Fibroblast of mammary gland (primary cell): ENCODE measurements at regions not wholly inside any gene's neighbourhood (a gene's known extent, or its start where the extent isn't known, plus 50 kb on each side); places are given as distances from the start of the nearest gene placed in this dataset.

Source experiments
- DNase-seq: peaks from one replicate; pipeline ENCODE4 v3.0.0-alpha.2; 2010; ENCODE audit warnings: low read depth
- H3K4me3 ChIP-seq: 2 replicates; pipeline ENCODE4 v1.5.1; 2011; ENCODE audit warnings: low read depth, mild to moderate bottlenecking, low read length, moderate library complexity; ENCODE audit not compliant: control insufficient read depth
- TF ChIP-seq, protein P1 (sequence below): conservative IDR thresholded peaks from 2 replicates; pipeline ENCODE4 v1.5.1; 2011; ENCODE audit warnings: low read depth, low read length, inconsistent platforms; ENCODE audit not compliant: control insufficient read depth, insufficient read depth

DNA sequence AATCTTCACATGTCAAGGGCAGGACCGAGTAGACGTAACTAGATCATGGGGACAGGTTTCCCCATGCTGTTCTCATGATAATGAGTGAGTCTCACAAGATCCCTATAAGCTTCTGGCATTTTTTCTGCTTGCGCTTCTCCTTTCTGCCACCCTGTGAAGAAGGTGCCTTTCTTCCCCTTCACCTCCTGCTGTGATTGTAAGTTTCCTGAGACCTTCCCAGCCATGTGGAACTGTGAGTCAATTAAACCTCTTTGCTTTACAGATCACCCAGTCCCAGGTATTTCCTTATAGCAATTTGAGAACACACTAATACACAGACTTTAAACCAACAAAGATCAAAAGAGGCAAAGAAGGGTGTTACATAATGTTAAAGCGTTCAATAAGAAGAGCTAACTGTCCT is 156.6 kb upstream of the UBE2E2 start:
- H3K4me3 ChIP-seq, result no peak overlapping the region
- DNase-seq, result no peak
- TF ChIP-seq, protein P1, sequence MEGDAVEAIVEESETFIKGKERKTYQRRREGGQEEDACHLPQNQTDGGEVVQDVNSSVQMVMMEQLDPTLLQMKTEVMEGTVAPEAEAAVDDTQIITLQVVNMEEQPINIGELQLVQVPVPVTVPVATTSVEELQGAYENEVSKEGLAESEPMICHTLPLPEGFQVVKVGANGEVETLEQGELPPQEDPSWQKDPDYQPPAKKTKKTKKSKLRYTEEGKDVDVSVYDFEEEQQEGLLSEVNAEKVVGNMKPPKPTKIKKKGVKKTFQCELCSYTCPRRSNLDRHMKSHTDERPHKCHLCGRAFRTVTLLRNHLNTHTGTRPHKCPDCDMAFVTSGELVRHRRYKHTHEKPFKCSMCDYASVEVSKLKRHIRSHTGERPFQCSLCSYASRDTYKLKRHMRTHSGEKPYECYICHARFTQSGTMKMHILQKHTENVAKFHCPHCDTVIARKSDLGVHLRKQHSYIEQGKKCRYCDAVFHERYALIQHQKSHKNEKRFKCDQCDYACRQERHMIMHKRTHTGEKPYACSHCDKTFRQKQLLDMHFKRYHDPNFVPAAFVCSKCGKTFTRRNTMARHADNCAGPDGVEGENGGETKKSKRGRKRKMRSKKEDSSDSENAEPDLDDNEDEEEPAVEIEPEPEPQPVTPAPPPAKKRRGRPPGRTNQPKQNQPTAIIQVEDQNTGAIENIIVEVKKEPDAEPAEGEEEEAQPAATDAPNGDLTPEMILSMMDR, result no peak

DNA sequence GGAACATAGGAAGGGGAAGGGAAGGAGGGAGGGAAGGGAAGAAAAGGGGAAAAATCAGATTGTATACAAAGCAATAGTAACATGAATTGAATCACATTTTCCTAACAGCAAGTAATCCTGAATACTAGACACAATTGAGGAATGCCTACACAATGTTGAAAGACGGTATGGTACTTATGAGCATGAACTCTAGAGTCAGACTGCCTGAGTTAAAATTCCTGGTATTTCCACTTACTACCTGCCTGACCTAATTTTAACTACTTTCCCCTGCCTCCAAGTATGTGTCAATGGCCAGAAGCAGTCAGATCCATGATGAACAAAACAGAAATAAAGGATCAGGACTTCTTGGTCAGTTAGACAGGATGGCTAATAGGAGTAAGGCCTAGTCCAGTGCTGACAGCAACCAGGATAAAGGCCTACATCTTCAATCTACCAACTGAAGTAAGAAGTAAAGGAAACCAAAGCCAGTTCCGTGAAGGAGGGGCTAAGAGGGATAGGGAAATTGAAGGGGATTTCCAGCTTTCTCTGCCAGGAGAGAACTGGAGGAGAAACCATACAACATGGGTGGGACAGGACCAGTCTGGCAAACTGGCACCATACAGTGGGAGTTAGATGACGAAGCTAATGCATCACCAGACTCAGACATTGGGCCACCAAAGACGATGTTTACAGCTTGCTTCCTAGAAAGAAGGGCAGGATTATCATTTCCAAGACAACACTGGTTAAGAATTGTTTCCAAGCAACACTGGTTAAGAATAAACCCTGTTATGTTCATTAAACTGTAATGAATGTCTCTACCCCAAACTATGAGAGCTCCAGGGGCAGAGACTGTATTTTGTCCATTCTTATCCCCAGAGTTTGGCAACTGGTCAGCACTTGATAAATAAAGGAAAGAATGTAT is 151.6 kb upstream of the UBE2E2 start:
- TF ChIP-seq, protein P1, result no peak
- no peak for DNase-seq

DNA sequence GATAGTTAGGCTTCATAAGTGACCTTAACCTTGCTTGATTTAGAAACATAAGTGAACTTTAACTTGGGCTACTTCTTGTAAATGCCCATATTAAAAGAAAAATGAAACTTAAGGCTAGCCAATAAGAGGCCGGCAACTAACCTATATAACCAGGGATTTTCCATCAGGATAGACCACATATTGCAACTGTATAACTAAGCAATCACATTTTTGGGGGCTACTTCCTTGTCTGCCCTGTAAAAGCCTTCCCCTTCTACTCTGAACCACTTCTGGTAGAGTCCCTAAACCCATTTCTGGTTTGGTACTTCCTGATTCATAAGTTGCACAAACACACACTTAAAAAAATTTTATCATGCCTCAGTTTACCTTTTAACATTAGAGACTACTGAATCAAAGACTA is 150.9 kb upstream of the UBE2E2 start:
- no peak for DNase-seq
- TF ChIP-seq, protein P1, result no peak
- no peak overlapping the region for H3K4me3 ChIP-seq

More for the DNA sequence above, 151.6 kb upstream of the UBE2E2 start:
- H3K4me3 ChIP-seq, result no peak overlapping the region

DNA sequence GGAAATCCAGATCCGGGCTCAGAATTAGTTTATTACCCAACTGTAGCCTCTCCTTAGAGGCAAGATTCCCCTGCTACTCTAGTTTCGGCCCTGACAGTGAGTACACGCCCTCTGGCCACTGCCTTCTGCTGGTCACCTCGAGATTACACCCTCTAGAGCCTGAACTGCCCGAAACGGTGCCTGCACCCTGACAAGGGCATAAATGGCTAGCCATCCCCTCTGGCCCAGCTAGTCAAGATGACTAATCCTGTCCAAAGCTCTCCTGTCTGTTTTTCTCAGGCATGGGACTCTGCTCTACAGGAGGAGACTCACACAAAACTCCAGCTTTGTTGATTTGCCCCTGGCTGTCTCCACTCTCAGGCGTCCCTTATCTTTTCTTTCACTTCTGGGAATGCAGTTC is 150.5 kb upstream of the UBE2E2 start:
- H3K4me3 ChIP-seq, result no peak overlapping the region
- TF ChIP-seq, protein P1, result no peak
- peak; percentile 23 for DNase-seq

DNA sequence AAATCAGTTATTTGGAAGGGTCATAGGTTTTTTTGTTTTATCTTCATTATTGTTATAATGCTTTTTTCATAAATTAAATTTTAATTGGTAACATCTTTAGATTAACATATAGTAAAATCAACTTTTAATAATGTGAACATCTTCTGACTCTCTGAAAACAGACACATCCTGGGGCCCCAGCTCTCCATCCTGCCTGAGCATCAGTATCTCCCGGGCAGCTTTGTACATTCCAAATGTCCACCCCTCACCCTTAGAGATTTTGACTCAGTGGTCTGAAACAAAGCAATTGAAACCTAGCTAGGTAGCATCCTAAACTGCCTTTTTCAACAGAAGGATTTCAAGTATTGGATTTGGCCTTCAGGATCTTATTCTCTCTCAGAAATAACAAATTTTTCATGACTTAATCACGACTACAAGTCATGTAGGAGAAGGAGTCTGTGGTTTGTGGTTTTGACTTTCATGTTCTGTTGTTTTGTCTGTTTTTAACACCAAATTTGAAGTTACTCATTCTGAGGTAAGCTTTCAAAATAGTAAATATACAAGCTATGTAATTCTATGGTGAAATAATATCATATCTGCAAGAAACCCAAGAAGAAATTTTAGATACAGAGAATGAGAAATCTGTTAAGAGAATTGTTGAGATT is 147.3 kb upstream of the UBE2E2 start:
- H3K4me3 ChIP-seq, result no peak overlapping the region
- peak; percentile 91 for DNase-seq
- TF ChIP-seq, protein P1, result no peak

DNA sequence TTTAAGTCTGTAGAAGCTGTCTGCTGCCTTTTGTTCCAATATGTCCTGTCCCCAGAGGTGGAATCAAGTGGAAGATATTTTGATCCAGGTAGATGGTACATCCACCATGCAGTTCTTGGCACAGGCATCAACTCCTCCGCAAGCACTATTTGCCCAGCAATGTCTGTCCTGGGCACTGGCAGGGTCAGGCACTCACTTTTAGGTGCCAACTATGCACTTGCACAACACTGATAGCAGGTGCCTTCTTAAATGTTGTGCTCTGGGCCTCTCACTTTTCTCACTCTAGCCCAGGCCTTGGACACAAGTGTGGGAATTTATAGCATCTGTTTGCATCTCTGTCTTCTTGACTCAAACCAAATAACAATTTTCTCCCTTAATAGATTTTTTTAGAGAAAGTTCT is 140.5 kb upstream of the UBE2E2 start:
- TF ChIP-seq, protein P1, result no peak
- no peak for DNase-seq
- no peak overlapping the region for H3K4me3 ChIP-seq
